ENCODE measurements at regions not wholly inside any gene's neighbourhood (a gene's known extent, or its start where the extent isn't known, plus 50 kb on each side); places are given as distances from the start of the nearest gene placed in this dataset.

- Histone ChIP-seq H3K4me1 (no peaks in the 10 kb centered on the region), H3K4me3 (no peak overlapping the region), H3K27ac (no peak overlapping the region), H3K9me3 (no peaks in the 10 kb centered on the region), H3K27me3 (no peaks in the 10 kb centered on the region), H3K36me3 (no peaks in the 10 kb centered on the region)
- DNase-seq, result no peak
- TF ChIP-seq POLR2A (IDR thresholded peaks at IDR 0.05) (no peak), CTCF (IDR thresholded peaks at IDR 0.05) (no peak)
- intact Hi-C loops (cut with DNase I; ENCODE audit: low total_unique reads), result no loop called here
These were observed 218.8 kb downstream of the TFAP2A start for GRCh38 chr6:10196090-10196489.

GRCh38 chr6:10194816-10195672 lies 219.8 kb downstream of the TFAP2A start:
- Histone ChIP-seq H3K27me3 (no peaks in the 10 kb centered on the region), H3K36me3 (no peaks in the 10 kb centered on the region), H3K27ac (no peak overlapping the region), H3K4me3 (no peak overlapping the region), H3K4me1 (no peaks in the 10 kb centered on the region), H3K9me3 (no peaks in the 10 kb centered on the region)
- intact Hi-C loops (cut with DNase I; ENCODE audit: low total_unique reads), result no loop called here
- DNase-seq, result no peak
- TF ChIP-seq CTCF (IDR thresholded peaks at IDR 0.05), result no peak
- TF ChIP-seq POLR2A (IDR thresholded peaks at IDR 0.05), result no peak

GRCh38 chr6:10193321-10193720 lies 221.6 kb downstream of the TFAP2A start:
- H3K9me3 ChIP-seq, result no peaks in the 10 kb centered on the region
- no peak overlapping the region for H3K27ac ChIP-seq
- no peaks in the 10 kb centered on the region for H3K4me1 ChIP-seq
- intact Hi-C loops (cut with DNase I; ENCODE audit: low total_unique reads), result no loop called here
- TF ChIP-seq POLR2A (IDR thresholded peaks at IDR 0.05), result no peak
- TF ChIP-seq CTCF (IDR thresholded peaks at IDR 0.05), result no peak
- no peaks in the 10 kb centered on the region for H3K36me3 ChIP-seq
- no peak for DNase-seq
- H3K27me3 ChIP-seq, result no peaks in the 10 kb centered on the region
- H3K4me3 ChIP-seq, result no peak overlapping the region

GRCh38 chr6:10190042-10190441 lies 224.8 kb downstream of the TFAP2A start:
- intact Hi-C loops (cut with DNase I; ENCODE audit: low total_unique reads), result no loop called here
- Histone ChIP-seq H3K4me1 (no peaks in the 10 kb centered on the region), H3K27ac (no peak overlapping the region), H3K27me3 (no peaks in the 10 kb centered on the region), H3K9me3 (no peaks in the 10 kb centered on the region), H3K4me3 (no peak overlapping the region), H3K36me3 (no peaks in the 10 kb centered on the region)
- no peak for DNase-seq
- no peak for TF ChIP-seq POLR2A (IDR thresholded peaks at IDR 0.05)
- no peak for TF ChIP-seq CTCF (IDR thresholded peaks at IDR 0.05)

GRCh38 chr6:10184371-10185227 lies 230.3 kb downstream of the TFAP2A start:
- no peak overlapping the region for H3K4me3 ChIP-seq
- no peaks in the 10 kb centered on the region for H3K9me3 ChIP-seq
- no peaks in the 10 kb centered on the region for H3K27me3 ChIP-seq
- no peaks in the 10 kb centered on the region for H3K36me3 ChIP-seq
- H3K4me1 ChIP-seq, result no peaks in the 10 kb centered on the region
- no peak for DNase-seq
- intact Hi-C loops (cut with DNase I; ENCODE audit: low total_unique reads), result no loop called here
- H3K27ac ChIP-seq, result no peak overlapping the region
- TF ChIP-seq CTCF (IDR thresholded peaks at IDR 0.05), result no peak
- no peak for TF ChIP-seq POLR2A (IDR thresholded peaks at IDR 0.05)

All from uterus (tissue), 3 donors.